Trophoblast cell (in vitro differentiated cells and primary cell): ENCODE measurements at regions not wholly inside any gene's neighbourhood (a gene's known extent, or its start where the extent isn't known, plus 50 kb on each side); places are given as distances from the start of the nearest gene placed in this dataset.

Experiments
- DNase-seq, 2 donors: peaks; one replicate each; pipeline ENCODE4 v3.0.0-alpha.2; 2016
- H2AFZ ChIP-seq: 2 replicates; pipeline ENCODE4 v1.6.1; 2013; ENCODE audit warnings: low read length, moderate library complexity, mild to moderate bottlenecking; ENCODE audit not compliant: insufficient read depth, poor library complexity
- H2AK5ac ChIP-seq: 2 replicates; pipeline ENCODE4 v1.6.1; 2013; ENCODE audit warnings: mild to moderate bottlenecking, low read length
- H2BK120ac ChIP-seq: 2 replicates; pipeline ENCODE4 v1.6.1; 2013; ENCODE audit warnings: low read length, mild to moderate bottlenecking, moderate library complexity; ENCODE audit not compliant: insufficient read depth, poor library complexity
- H2BK12ac ChIP-seq: 2 replicates; pipeline ENCODE4 v1.6.1; 2013; ENCODE audit warnings: mild to moderate bottlenecking, low read length, moderate library complexity
- H2BK5ac ChIP-seq: 2 replicates; pipeline ENCODE4 v1.6.1; 2013; ENCODE audit warnings: low read length, low read depth, moderate library complexity, mild to moderate bottlenecking; ENCODE audit not compliant: poor library complexity
- H3K14ac ChIP-seq: 2 replicates; pipeline ENCODE4 v1.6.1; 2013; ENCODE audit warnings: mild to moderate bottlenecking, low read length
- H3K18ac ChIP-seq: 2 replicates; pipeline ENCODE4 v1.6.1; 2013; ENCODE audit warnings: mild to moderate bottlenecking, low read length
- H3K23ac ChIP-seq: 2 replicates; pipeline ENCODE4 v1.6.1; 2013; ENCODE audit warnings: low read length
- H3K27ac ChIP-seq: 2 replicates; pipeline ENCODE4 v1.5.1; 2013; ENCODE audit warnings: low read depth, mild to moderate bottlenecking, inconsistent platforms, low read length, moderate library complexity
- H3K27me3 ChIP-seq: 2 replicates; pipeline ENCODE4 v1.6.1; 2013; ENCODE audit warnings: inconsistent platforms, mild to moderate bottlenecking, low read length, moderate library complexity; ENCODE audit not compliant: insufficient read depth
- H3K36me3 ChIP-seq, 2 experiments: 1 replicate in 1 of 2; 2 replicates in 1 of 2; pipeline ENCODE4 v1.6.1; 2013; ENCODE audit warnings: low read length in 2 of 2, mild to moderate bottlenecking in 2 of 2, moderate library complexity in 1 of 2; ENCODE audit not compliant: insufficient read depth in 2 of 2, control insufficient read depth in 1 of 2
- H3K4ac ChIP-seq: 2 replicates; pipeline ENCODE4 v1.6.1; 2013; ENCODE audit warnings: low read depth, mild to moderate bottlenecking, low read length, moderate library complexity
- H3K4me1 ChIP-seq, 2 experiments: 1 replicate in 1 of 2; 2 replicates in 1 of 2; pipeline ENCODE4 v1.6.1; 2013; ENCODE audit warnings: low read length in 2 of 2, mild to moderate bottlenecking in 2 of 2, moderate library complexity in 1 of 2; ENCODE audit not compliant: insufficient read depth in 2 of 2, control insufficient read depth in 1 of 2
- H3K4me2 ChIP-seq: 2 replicates; pipeline ENCODE4 v1.6.1; 2013; ENCODE audit warnings: inconsistent platforms, mild to moderate bottlenecking, low read length, moderate library complexity
- H3K4me3 ChIP-seq: 2 replicates; pipeline ENCODE4 v1.5.1; 2013; ENCODE audit warnings: mild to moderate bottlenecking, low read depth, low read length, inconsistent platforms
- H3K79me1 ChIP-seq: one replicate; pipeline ENCODE4 v1.6.1; 2013; ENCODE audit warnings: low read length
- H3K79me2 ChIP-seq: 2 replicates; pipeline ENCODE4 v1.6.1; 2013; ENCODE audit warnings: low read length, mild to moderate bottlenecking; ENCODE audit not compliant: control insufficient read depth, insufficient read depth, poor library complexity
- H3K9ac ChIP-seq: 2 replicates; pipeline ENCODE4 v1.6.1; 2013; ENCODE audit warnings: mild to moderate bottlenecking, low read length
- H3K9me3 ChIP-seq: 2 replicates; pipeline ENCODE4 v1.6.1; 2013; ENCODE audit warnings: low read depth, mild to moderate bottlenecking, control low read depth, inconsistent platforms, low read length; ENCODE audit not compliant: insufficient read depth
- H4K12ac ChIP-seq: 2 replicates; pipeline ENCODE4 v1.6.1; 2013; ENCODE audit warnings: low read depth, mild to moderate bottlenecking, low read length, moderate library complexity
- H4K8ac ChIP-seq: 2 replicates; pipeline ENCODE4 v1.6.1; 2013; ENCODE audit warnings: low read depth, mild to moderate bottlenecking, low read length, moderate library complexity
- H4K91ac ChIP-seq: one replicate; pipeline ENCODE4 v1.6.1; 2013; ENCODE audit warnings: low read depth, mild to moderate bottlenecking, low read length, moderate library complexity
- WGBS: extraction: QIAGEN DNeasy Blood & Tissue Kit; methylation state at CpG from one replicate; pipeline ENCODE4 v1.1.7; 2013; ENCODE audit warnings: missing lambda C conversion rate; ENCODE audit not compliant: insufficient read length, insufficient coverage; ENCODE audit errors: extremely low coverage; 5-methylcytosine and 5-hydroxymethylcytosine counted together

GRCh38 chr13:111584870-111585269 lies 264.4 kb downstream of the TEX29 start:
- H3K27me3 ChIP-seq: no peaks in the 10 kb centered on the region
- no peak overlapping the region for H2AK5ac ChIP-seq
- no peak overlapping the region for H4K12ac ChIP-seq
- no CpG with 5 or more reads among the region's 13 CpGs for WGBS
- H3K4me1 ChIP-seq: no peaks in the 10 kb centered on the region
- no peak overlapping the region for H3K23ac ChIP-seq
- H3K4ac ChIP-seq: no peak overlapping the region
- H4K8ac ChIP-seq: no peak overlapping the region
- no peak overlapping the region for H2BK120ac ChIP-seq
- no peak overlapping the region for H3K4me3 ChIP-seq
- no peaks in the 10 kb centered on the region for H3K79me1 ChIP-seq
- no peak for DNase-seq
- H3K18ac ChIP-seq: no peak overlapping the region
- no peak overlapping the region for H3K9ac ChIP-seq
- no peak overlapping the region for H3K27ac ChIP-seq
- no peak overlapping the region for H3K14ac ChIP-seq
- H3K79me2 ChIP-seq: no peaks in the 10 kb centered on the region
- H2BK5ac ChIP-seq: no peak overlapping the region
- no peaks in the 10 kb centered on the region for H3K36me3 ChIP-seq
- H2AFZ ChIP-seq: no peak overlapping the region
- H3K4me2 ChIP-seq: no peak overlapping the region
- no peak overlapping the region for H4K91ac ChIP-seq
- no peak overlapping the region for H2BK12ac ChIP-seq
- H3K9me3 ChIP-seq: peaks cover 7% of the 10 kb centered on the region

GRCh38 chr13:111586291-111586690 lies 265.8 kb downstream of the TEX29 start:
- no peak overlapping the region for H3K14ac ChIP-seq
- H3K36me3 ChIP-seq: no peaks in the 10 kb centered on the region
- H2AFZ ChIP-seq: no peak overlapping the region
- no peak overlapping the region for H3K9ac ChIP-seq
- H3K4me1 ChIP-seq: no peaks in the 10 kb centered on the region
- no peak overlapping the region for H3K27ac ChIP-seq
- no peak overlapping the region for H2BK120ac ChIP-seq
- H3K18ac ChIP-seq: no peak overlapping the region
- H4K8ac ChIP-seq: no peak overlapping the region
- peaks cover 8% of the 10 kb centered on the region for H3K9me3 ChIP-seq
- no peak overlapping the region for H2BK5ac ChIP-seq
- no peak overlapping the region for H2BK12ac ChIP-seq
- no peak overlapping the region for H3K4me2 ChIP-seq
- no peak overlapping the region for H2AK5ac ChIP-seq
- no peak overlapping the region for H3K4ac ChIP-seq
- H3K27me3 ChIP-seq: no peaks in the 10 kb centered on the region
- no peak overlapping the region for H4K91ac ChIP-seq
- no peaks in the 10 kb centered on the region for H3K79me1 ChIP-seq
- no peaks in the 10 kb centered on the region for H3K79me2 ChIP-seq
- WGBS: no CpG with 5 or more reads among the region's 27 CpGs
- DNase-seq: no peak
- no peak overlapping the region for H3K4me3 ChIP-seq
- H4K12ac ChIP-seq: no peak overlapping the region
- no peak overlapping the region for H3K23ac ChIP-seq

- Histone ChIP-seq H2BK12ac (no peak overlapping the region), H3K27me3 (no peaks in the 10 kb centered on the region), H2AK5ac (no peak overlapping the region), H3K14ac (no peak overlapping the region), H3K9ac (no peak overlapping the region), H3K18ac (no peak overlapping the region), H3K27ac (no peak overlapping the region), H2BK120ac (no peak overlapping the region), H4K91ac (no peak overlapping the region), H3K4me3 (no peak overlapping the region), H3K4me2 (no peak overlapping the region), H3K79me2 (no peaks in the 10 kb centered on the region), H2AFZ (no peak overlapping the region), H3K9me3 (peaks cover 8% of the 10 kb centered on the region), H4K8ac (no peak overlapping the region), H3K4ac (no peak overlapping the region), H3K23ac (no peak overlapping the region), H3K36me3 (no peaks in the 10 kb centered on the region), H2BK5ac (no peak overlapping the region), H4K12ac (no peak overlapping the region), H3K4me1 (no peaks in the 10 kb centered on the region), H3K79me1 (no peaks in the 10 kb centered on the region)
- no CpG with 5 or more reads among the region's 14 CpGs for WGBS
- DNase-seq: no peak
These were observed 266.8 kb downstream of the TEX29 start for GRCh38 chr13:111587249-111587648.

DNA sequence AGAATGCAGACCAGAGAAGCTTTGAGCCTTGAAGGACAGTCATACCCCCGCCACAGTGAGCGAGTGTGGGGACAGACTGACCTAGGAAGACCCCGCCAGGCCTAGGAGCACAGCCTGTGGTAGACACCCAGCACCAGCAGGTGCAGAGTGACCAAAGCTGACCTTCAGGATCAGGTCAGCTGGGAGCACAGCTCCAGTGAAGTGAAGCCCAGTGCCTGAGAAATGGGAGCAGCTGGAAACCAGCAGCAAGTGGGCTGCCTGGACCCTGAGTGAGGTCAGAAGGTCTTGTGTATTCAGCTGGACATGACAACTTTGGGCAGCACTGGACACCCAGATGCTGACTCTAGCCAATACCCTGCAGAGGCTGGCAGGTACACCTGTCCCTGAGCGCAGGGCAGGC lies 268.9 kb downstream of the TEX29 start:
- H2AK5ac ChIP-seq: no peak overlapping the region
- no peak overlapping the region for H3K14ac ChIP-seq
- no peak overlapping the region for H3K23ac ChIP-seq
- H3K9me3 ChIP-seq: peaks cover 6% of the 10 kb centered on the region
- no peak overlapping the region for H4K8ac ChIP-seq
- no peak overlapping the region for H2BK120ac ChIP-seq
- no peak overlapping the region for H2BK5ac ChIP-seq
- H4K12ac ChIP-seq: no peak overlapping the region
- no peaks in the 10 kb centered on the region for H3K36me3 ChIP-seq
- H3K4me1 ChIP-seq: no peaks in the 10 kb centered on the region
- H3K18ac ChIP-seq: no peak overlapping the region
- DNase-seq: no peak
- no peak overlapping the region for H3K9ac ChIP-seq
- no peak overlapping the region for H4K91ac ChIP-seq
- no peak overlapping the region for H2AFZ ChIP-seq
- H3K79me2 ChIP-seq: no peaks in the 10 kb centered on the region
- no peaks in the 10 kb centered on the region for H3K79me1 ChIP-seq
- no peak overlapping the region for H3K27ac ChIP-seq
- no peak overlapping the region for H3K4ac ChIP-seq
- no peaks in the 10 kb centered on the region for H3K27me3 ChIP-seq
- H3K4me2 ChIP-seq: no peak overlapping the region
- no peak overlapping the region for H2BK12ac ChIP-seq
- WGBS: no CpG with 5 or more reads among the region's 4 CpGs
- no peak overlapping the region for H3K4me3 ChIP-seq
